NCI-H1694 treated with DMSO at 0.1 percent for 48 hours (cell line): ENCODE measurements at regions not wholly inside any gene's neighbourhood (a gene's known extent, or its start where the extent isn't known, plus 50 kb on each side); places are given as distances from the start of the nearest gene placed in this dataset.
"Not testable (repeated sequence)": the region's sequence is repeated elsewhere in the genome, so short reads cannot be mapped to it uniquely, and the experiment has no call there.

ENCODE experiments used
- DNase-seq: peaks from one replicate; lab custom pipeline; 2025; lab: John Stamatoyannopoulos, UW

GRCh38 chr2:150135223-150135883, 352.1 kb downstream of the RND3 start:
- DNase-seq, result no peak

- no peak for DNase-seq
These were observed 353.1 kb downstream of the RND3 start for GRCh38 chr2:150134223-150134857.

- no peak for DNase-seq
These were observed 353.8 kb downstream of the RND3 start for GRCh38 chr2:150133623-150134022.

GRCh38 chr2:150129921-150130575, 357.4 kb downstream of the RND3 start:
- no peak for DNase-seq

- DNase-seq, result no peak
These were observed 359.5 kb downstream of the RND3 start for GRCh38 chr2:150127995-150128394.

- no peak for DNase-seq
These were observed 360.0 kb downstream of the RND3 start for GRCh38 chr2:150127346-150127990.

- DNase-seq, result no peak
These were observed 360.6 kb downstream of the RND3 start for GRCh38 chr2:150126839-150127238.

GRCh38 chr2:150126143-150126740, 361.2 kb downstream of the RND3 start:
- no peak for DNase-seq

- no peak for DNase-seq
These were observed 361.8 kb downstream of the RND3 start for GRCh38 chr2:150125708-150126107.

- no peak for DNase-seq
These were observed 362.3 kb downstream of the RND3 start for GRCh38 chr2:150125188-150125587.

- no peak for DNase-seq
These were observed 362.7 kb downstream of the RND3 start for GRCh38 chr2:150124739-150125138.

- no peak for DNase-seq
These were observed 364.4 kb downstream of the RND3 start for GRCh38 chr2:150122871-150123613.

GRCh38 chr2:150122156-150122555, 365.3 kb downstream of the RND3 start:
- DNase-seq, result no peak

GRCh38 chr2:150120326-150120955, 367.0 kb downstream of the RND3 start:
- no peak for DNase-seq

GRCh38 chr2:150119819-150120218, 367.6 kb downstream of the RND3 start:
- no peak for DNase-seq

- DNase-seq, result not testable (repeated sequence)
These were observed 373.4 kb downstream of the RND3 start for GRCh38 chr2:150114089-150114488.

- no peak for DNase-seq
These were observed 376.9 kb downstream of the RND3 start for GRCh38 chr2:150110548-150110947.

- no peak for DNase-seq
These were observed 377.6 kb downstream of the RND3 start for GRCh38 chr2:150109912-150110311.

GRCh38 chr2:150109028-150109427, 378.4 kb downstream of the RND3 start:
- no peak for DNase-seq

GRCh38 chr2:150107816-150108215, 379.7 kb downstream of the RND3 start:
- DNase-seq, result no peak

GRCh38 chr2:150107170-150107569, 380.3 kb downstream of the RND3 start:
- no peak for DNase-seq
